GM19438 (cell line): ENCODE measurements at regions not wholly inside any gene's neighbourhood (a gene's known extent, or its start where the extent isn't known, plus 50 kb on each side); places are given as distances from the start of the nearest gene placed in this dataset.
"Not testable (repeated sequence)": the region's sequence is repeated elsewhere in the genome, so short reads cannot be mapped to it uniquely, and the experiment has no call there.

Source experiments
- ATAC-seq: cut with Tn5 transposase; IDR thresholded peaks from one replicate; pipeline ENCODE4 v1.9.1; 2021; ENCODE audit warnings: low read depth; ENCODE audit not compliant: unreplicated experiment

DNA sequence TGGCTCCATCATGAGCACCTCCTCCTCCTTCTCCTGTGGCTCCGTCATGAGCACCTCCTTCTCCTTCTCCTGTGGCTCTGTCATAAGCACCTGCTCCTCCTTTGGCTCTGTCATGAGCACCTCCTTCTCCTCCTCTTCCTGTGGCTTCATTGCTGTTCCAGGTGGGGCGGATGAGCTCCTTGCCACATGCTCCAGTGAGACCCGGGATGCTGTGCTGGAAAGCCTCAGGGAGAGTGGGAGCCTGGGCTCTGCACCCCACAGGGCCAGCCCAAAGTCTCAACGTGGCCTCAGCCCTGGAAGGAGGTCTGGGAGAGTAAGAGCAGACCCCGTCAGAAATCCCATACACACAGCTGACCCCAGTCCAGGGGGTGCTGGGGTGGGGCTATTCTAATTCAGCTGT is 380.7 kb downstream of the TCERG1L start:
- no peak for ATAC-seq

GRCh38 chr10:130931256-130931655 is 380.3 kb downstream of the TCERG1L start:
- ATAC-seq = no peak

DNA sequence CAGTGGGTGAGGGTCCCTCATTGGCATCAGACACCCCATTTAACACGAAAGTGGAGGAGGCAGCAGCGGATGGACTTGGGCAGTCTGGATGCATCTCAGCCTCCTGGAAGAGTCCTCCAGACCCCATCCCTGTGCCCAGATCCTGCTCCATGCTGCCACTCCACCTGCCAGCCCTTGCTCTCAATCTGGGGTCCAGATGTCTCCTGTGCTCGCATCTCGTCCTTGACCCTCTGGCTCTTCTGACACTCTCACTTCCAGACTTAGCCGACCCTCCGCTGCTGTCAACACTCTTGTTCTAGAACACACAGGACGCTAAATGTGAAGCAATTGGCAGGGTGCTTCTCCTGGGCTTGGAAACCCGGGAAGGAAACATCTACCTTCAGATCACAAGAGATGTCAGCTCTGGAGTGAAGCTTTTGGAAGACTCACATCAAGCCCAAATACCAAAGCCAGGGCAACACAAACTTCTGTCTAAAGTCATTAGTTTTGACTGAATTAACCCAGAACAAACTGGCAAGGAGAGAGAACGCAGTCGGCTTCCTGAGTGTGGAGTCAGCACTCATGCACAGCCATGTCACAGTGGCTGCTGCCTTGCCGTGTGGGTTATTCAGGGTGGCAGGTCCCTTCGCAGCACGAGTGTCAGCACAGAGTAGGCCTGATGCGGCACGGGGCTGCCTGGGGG is 379.1 kb downstream of the TCERG1L start:
- ATAC-seq = no peak

GRCh38 chr10:130933008-130933390 is 378.5 kb downstream of the TCERG1L start:
- no peak for ATAC-seq

- no peak for ATAC-seq
Measured at GRCh38 chr10:130934293-130935127, 377.0 kb downstream of the TCERG1L start.

DNA sequence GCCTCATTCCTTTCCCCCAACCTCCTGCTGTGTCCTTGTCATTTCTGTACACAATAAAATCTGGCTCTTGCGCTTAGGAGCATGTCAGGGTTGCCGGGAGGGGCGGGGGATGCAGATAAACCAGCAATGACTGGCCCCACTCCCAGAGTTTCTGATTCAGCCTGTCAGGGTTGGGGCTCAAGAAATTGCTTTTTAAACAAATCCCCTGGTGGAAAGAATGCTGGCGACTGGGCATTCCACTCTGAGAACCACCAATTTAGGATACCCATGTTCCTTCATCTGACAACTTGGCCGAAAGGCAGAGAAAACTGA is 376.4 kb downstream of the TCERG1L start:
- no peak for ATAC-seq

GRCh38 chr10:130935897-130936550 is 375.5 kb downstream of the TCERG1L start:
- no peak for ATAC-seq

DNA sequence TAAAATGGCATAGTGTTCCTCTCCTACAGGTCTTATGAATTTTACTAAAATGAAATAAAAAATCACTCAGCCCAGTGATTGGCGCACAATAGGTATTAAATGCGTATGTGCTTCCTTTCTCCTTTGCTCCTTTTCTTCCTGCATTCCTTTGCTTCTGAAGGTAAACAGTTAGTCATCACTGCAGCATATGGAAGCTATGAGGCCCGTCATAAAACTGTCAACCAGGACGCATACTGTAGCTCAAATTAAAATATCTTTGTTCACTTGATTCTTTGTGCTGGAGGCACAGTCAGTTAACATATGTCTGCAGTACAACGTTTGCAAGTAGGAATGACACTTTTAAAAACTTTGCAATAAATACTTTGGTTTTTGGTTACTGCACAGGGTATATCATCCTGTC is 374.7 kb downstream of the TCERG1L start:
- no peak for ATAC-seq

GRCh38 chr10:130938051-130938450 is 373.5 kb downstream of the TCERG1L start:
- no peak for ATAC-seq

DNA sequence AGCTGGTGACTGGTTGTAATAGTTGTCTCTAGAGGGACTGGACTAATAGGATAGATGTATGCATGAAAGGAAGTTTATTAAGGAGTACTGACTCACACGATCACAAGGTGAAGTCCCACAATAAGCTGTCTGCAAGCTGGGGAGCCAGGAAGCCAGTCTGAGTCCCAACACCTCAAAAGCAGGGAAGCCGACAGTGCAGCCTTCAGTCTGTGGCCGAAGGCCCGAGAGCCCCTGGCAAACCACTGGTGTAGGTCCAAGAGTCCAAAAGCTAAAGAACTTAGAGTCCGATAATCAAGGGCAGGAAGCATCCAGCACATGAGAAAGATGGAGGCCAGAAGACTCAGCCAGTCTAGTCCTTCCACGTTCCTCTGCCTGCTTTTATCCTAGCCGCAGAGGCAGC is 372.6 kb downstream of the TCERG1L start:
- not testable (repeated sequence) for ATAC-seq

GRCh38 chr10:130941886-130942285 is 369.6 kb downstream of the TCERG1L start:
- ATAC-seq = no peak

DNA sequence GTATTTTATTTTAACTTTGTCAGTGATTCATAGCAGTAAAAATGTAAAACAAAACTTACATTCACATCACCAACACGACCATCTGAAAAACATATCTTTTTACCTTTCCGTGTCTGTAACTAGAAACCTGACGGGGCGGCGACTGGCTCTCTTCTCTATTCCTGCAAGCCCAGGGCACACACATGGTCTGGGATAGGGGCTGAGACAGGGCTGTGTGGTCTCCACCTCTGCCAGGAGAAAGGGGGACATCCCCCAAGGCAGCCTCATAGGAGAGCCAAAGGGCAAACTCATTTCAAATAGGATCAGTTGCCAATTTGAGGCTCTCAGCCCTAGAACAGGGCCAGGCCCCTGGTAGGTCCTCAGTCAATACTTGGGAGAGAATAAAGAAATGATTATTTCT is 359.4 kb downstream of the TCERG1L start:
- no peak for ATAC-seq

DNA sequence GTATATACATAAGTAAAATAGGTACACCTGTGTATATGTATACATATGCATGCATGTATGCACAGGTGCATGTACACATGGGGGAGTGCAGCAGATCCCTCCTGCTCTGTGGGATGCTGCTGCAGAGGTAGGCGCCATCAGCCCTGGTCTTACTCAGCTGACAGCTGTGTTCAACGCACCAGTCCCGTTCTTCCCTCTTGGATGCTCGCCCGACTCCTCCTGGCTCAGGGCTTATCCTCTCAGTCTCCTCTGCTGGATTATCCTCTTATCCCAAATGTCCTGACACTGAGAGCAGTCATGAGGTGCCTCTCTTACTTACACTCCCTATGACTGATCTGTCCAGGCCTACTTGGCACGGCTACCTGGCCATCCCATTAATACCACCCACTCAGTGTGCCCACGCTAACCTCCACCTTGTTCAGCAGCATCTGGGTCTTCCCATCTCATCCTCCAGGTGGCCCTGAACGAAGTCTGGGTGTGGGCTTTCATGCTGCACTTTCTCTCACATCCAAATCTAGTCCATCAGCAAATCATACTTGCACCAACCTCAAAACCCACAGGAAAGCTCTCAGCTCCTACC is 357.1 kb downstream of the TCERG1L start:
- no peak for ATAC-seq

- no peak for ATAC-seq
Measured at GRCh38 chr10:130956251-130956650, 355.3 kb downstream of the TCERG1L start.

- no peak for ATAC-seq
Measured at GRCh38 chr10:130957423-130957822, 354.1 kb downstream of the TCERG1L start.

DNA sequence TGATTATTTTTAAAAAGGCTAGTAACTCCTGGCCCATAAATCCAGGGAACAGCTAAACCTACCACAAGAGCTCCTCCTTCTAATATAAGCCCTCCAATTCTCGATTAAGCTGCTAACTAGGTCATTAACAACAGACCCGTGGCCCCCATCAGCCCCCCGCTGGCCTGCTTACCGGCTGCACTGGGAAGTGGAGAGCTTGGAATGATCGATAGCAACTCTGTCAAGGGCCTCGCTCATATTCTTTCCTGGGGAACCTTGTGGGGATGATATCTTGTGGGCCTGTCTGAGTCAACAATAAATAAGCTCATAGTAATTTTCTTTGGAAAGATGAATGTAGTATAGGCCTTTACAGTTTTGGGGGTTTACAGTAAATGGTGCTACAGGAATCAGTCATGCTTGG is 353.5 kb downstream of the TCERG1L start:
- no peak for ATAC-seq

DNA sequence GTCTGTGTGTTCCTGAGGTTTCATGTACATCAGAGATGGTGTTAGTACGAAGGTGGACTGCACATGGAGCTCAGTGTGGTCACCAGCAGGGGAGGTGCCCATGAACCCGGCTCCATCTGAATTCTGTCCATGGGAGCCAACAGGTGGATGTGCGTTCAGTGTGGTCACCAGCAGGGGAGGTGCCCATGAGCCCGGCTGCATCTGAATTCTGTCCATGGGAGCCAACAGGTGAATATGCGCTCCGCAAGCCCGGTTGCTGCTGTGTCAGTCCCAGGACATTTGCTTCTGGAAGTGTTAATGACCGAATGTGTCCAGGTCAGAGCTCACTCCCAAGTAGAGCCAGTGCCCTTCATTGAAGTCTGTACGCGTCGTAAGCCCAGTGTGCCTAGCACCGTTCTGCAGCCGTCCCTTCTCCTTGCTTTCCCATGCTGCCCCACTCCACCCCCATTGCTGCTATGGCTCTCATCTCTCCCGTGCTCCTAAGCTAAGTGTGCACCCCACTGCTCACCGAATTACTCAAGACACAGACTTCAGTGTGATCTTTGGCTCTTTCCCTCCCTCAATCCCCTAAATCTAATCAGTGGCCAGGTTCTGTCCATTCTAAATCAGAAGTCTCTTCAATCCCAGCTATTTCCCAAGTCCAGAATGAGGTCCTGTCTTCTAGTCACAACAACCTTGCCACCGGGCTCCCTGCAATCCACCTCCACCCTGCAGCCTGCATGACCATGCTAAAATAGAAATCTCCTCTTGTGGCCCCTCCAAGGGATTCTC is 352.4 kb downstream of the TCERG1L start:
- ATAC-seq = no peak

DNA sequence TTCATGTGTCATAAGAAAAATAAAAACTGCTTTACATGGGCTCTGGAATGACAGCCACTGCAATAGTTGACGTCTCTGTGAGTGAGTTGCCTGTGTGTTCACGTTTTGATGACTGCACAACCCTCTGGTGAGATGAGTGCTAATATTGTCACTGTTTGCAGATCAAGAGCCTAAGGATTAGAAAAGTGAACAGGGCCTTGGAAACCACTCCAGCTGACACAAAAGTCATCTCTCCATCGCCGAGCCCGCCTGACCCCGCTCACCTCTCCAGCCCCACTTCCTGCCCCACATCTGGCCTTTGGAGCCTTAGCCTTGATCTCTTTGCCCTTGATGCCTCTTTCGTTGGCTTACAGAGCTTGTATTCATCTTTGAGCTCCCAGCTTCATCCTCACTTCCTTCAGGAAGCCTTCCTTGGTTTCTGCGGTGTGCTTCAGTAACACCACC is 351.7 kb downstream of the TCERG1L start:
- no peak for ATAC-seq

- no peak for ATAC-seq
Measured at GRCh38 chr10:130960531-130960930, 351.0 kb downstream of the TCERG1L start.

DNA sequence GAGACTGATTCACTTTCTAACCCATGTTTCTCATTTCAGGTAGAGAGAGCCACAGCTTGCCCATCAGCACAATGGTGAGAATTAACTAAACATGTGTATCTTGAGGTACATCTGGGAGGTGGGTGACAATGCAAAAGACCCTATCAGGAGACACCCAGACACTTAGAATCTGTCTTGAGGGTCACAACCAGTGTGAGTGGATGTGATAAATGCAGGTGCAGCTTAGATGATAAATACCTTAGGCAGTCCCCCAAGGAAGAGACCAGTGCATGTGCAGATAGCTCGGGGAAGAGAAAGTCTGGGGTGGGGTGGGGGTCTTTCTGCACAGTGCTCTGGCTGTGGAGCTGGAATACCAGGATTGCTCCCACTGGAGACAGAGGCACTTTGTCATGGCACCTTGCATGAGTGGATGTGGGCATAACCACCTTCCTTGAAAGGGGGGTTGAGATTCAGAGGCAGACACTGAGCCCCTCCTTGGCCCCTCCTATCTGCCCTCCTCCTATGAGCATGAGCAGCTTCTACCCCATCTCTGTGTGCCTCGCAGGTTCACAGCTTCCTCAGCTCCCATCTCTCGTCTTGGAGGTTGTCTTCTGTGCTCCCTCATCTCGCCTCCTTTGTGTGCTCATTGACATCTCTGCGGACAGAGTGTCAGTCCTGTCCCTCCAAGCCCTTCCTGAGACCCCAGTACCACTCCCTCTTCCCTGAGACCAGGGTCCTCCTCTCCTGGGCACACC is 349.8 kb downstream of the TCERG1L start:
- no peak for ATAC-seq
